ENCODE measurements at regions not wholly inside any gene's neighbourhood (a gene's known extent, or its start where the extent isn't known, plus 50 kb on each side); places are given as distances from the start of the nearest gene placed in this dataset.

- no peak for TF ChIP-seq CTCF (conservative IDR thresholded peaks at IDR 0.05; ENCODE audit: low read length)
- TF ChIP-seq EZH2phosphoT487 (IDR thresholded peaks at IDR 0.05; ENCODE audit: borderline replicate concordance), result no peak
Observed at GRCh38 chr2:16441431-16441830, 224.2 kb downstream of the CYRIA start.
